Panc1 (cell line): ENCODE measurements at regions not wholly inside any gene's neighbourhood (a gene's known extent, or its start where the extent isn't known, plus 50 kb on each side); places are given as distances from the start of the nearest gene placed in this dataset.

Experiments used
- ATAC-seq: fragments of 200-7000 bp; cut with Tn5 transposase; 2 replicates; pipeline ENCODE4 v1.9.1; 2020; ENCODE audit warnings: mild to moderate bottlenecking, moderate library complexity
- BruUV-seq: library from RNA; stranded (reverse); fragments of 400-500 nt; replicated peaks from 2 replicates; lab custom pipeline; 2021; lab: Mats Ljungman, UMichigan
- CTCF ChIA-PET: fragments of 300-600 bp; sonication (Branson Sonifier 250); formaldehyde crosslinking; loops from one replicate; lab custom pipeline; 2022; ENCODE audit warnings: antibody characterized with exemption; lab: Charles Lee
- POLR2A ChIA-PET: fragments of 300-600 bp; sonication (Branson Sonifier 250); formaldehyde crosslinking; loops from one replicate; lab custom pipeline; 2022; ENCODE audit warnings: antibody characterized with exemption; lab: Charles Lee
- DNase-seq: peaks from one replicate; pipeline ENCODE4 v3.0.0-alpha.2; 2010; ENCODE audit warnings: low read depth, low spot score
- H3K27ac ChIP-seq: 2 replicates; pipeline ENCODE4 v1.5.1; 2011; ENCODE audit warnings: mild to moderate bottlenecking, low read length, inconsistent platforms
- H3K27me3 ChIP-seq: fragments of 200-500 bp; sonication (Bioruptor generic); 2 replicates; pipeline ENCODE4 v1.6.0; 2014; ENCODE audit warnings: low read length, inconsistent platforms; ENCODE audit not compliant: control insufficient read depth, insufficient read depth
- H3K36me3 ChIP-seq: fragments of 200-500 bp; sonication (Bioruptor generic); 2 replicates; pipeline ENCODE4 v1.5.1; 2014; ENCODE audit warnings: inconsistent platforms, mild to moderate bottlenecking, low read length, moderate library complexity; ENCODE audit not compliant: control insufficient read depth, insufficient read depth
- H3K4me1 ChIP-seq: 2 replicates; pipeline ENCODE4 v1.5.1; 2011; ENCODE audit warnings: inconsistent platforms, mild to moderate bottlenecking, low read length, moderate library complexity; ENCODE audit not compliant: control insufficient read depth, insufficient read depth
- H3K4me3 ChIP-seq, 2 experiments: 2 replicates each; pipeline ENCODE4 v1.5.1; 2011 to 2012; ENCODE audit warnings: low read depth in 2 of 2, low read length in 2 of 2, mild to moderate bottlenecking in 2 of 2, inconsistent platforms in 1 of 2, moderate library complexity in 1 of 2
- H3K9me3 ChIP-seq: fragments of 200-500 bp; sonication (Bioruptor generic); 2 replicates; pipeline ENCODE4 v1.5.1; 2014; ENCODE audit warnings: low read depth, mild to moderate bottlenecking, inconsistent platforms, low read length, moderate library complexity; ENCODE audit not compliant: control insufficient read depth, insufficient read depth
- CTCF ChIP-seq: fragments of 450-650 bp; IDR thresholded peaks from 2 replicates; pipeline ENCODE4 v1.5.1; 2017; ENCODE audit warnings: mild to moderate bottlenecking
- POLR2AphosphoS5 ChIP-seq: IDR thresholded peaks from 2 replicates; pipeline ENCODE4 v1.6.1; 2012; ENCODE audit warnings: mild to moderate bottlenecking, low read depth, low read length, moderate library complexity
- REST ChIP-seq, 2 experiments: IDR thresholded peaks; 2 replicates each; pipeline ENCODE4 v1.6.1; 2011 to 2012; ENCODE audit warnings: low read depth in 2 of 2, control low read depth in 1 of 2, low read length in 1 of 2, mild to moderate bottlenecking in 1 of 2, moderate library complexity in 1 of 2; ENCODE audit not compliant: insufficient read depth in 1 of 2
- SIN3A ChIP-seq: IDR thresholded peaks from 2 replicates; pipeline ENCODE4 v1.6.1; 2012; ENCODE audit warnings: low read depth, mild to moderate bottlenecking, low read length, moderate library complexity, borderline replicate concordance; ENCODE audit not compliant: insufficient read depth
- TCF7L2 ChIP-seq: IDR thresholded peaks from 2 replicates; pipeline ENCODE4 v1.6.1; 2011; ENCODE audit warnings: mild to moderate bottlenecking, low read depth, low read length, inconsistent platforms
- in situ Hi-C: cut with HindIII; loops from 2 replicates; pipeline ENCODE4 v1.10.0; 2016; ENCODE audit warnings: low sequenced_read_pairs, low pct_unique_long_range_greater_than_20kb
- intact Hi-C: fragments of 100-400 bp; cut with micrococcal nuclease; formaldehyde crosslinking; loops from one replicate; pipeline ENCODE4 v1.10.0; 2022; ENCODE audit not compliant: unreplicated experiment

GRCh38 chr19:28049875-28050274 is 1163.1 kb downstream of the UQCRFS1 start:
- Histone ChIP-seq H3K36me3 (no peaks in the 10 kb centered on the region), H3K4me3 (no peak overlapping the region), H3K27me3 (no peaks in the 10 kb centered on the region), H3K4me1 (no peaks in the 10 kb centered on the region), H3K27ac (no peak overlapping the region), H3K9me3 (no peaks in the 10 kb centered on the region)
- in situ Hi-C loops (no loop called here), intact Hi-C loops (no loop called here)
- ChIA-PET CTCF (no interaction called here), POLR2A (no interaction called here)
- no peak for ATAC-seq
- no peak for DNase-seq
- no peak for TF ChIP-seq CTCF
- TF ChIP-seq SIN3A, result no peak
- TF ChIP-seq TCF7L2, result no peak
- TF ChIP-seq POLR2AphosphoS5, result no peak
- TF ChIP-seq REST (IDR thresholded peaks at IDR 0.05; ENCODE audit: insufficient read depth in 1 of 2, low read depth in 2 of 2, low read length in 1 of 2), result no peak
- no TSS peak for BruUV-seq

- ChIA-PET CTCF (no interaction called here), POLR2A (no interaction called here)
- H3K4me3 ChIP-seq, result no peak overlapping the region
- no peak overlapping the region for H3K27ac ChIP-seq
- DNase-seq, result no peak
- TF ChIP-seq SIN3A, result no peak
- no peak for TF ChIP-seq REST (IDR thresholded peaks at IDR 0.05; ENCODE audit: insufficient read depth in 1 of 2, low read depth in 2 of 2, low read length in 1 of 2)
- no peak for TF ChIP-seq POLR2AphosphoS5
- TF ChIP-seq TCF7L2, result no peak
- TF ChIP-seq CTCF, result no peak
- intact Hi-C loops, result no loop called here
- no peaks in the 10 kb centered on the region for H3K4me1 ChIP-seq
- H3K9me3 ChIP-seq, result no peaks in the 10 kb centered on the region
- H3K27me3 ChIP-seq, result no peaks in the 10 kb centered on the region
- no peak for ATAC-seq
- no TSS peak for BruUV-seq
- in situ Hi-C loops, result no loop called here
- H3K36me3 ChIP-seq, result no peaks in the 10 kb centered on the region
Measured at GRCh38 chr19:28046932-28047331, 1166.0 kb downstream of the UQCRFS1 start.
